Activated naive CD8-positive, alpha-beta T cell treated with anti-CD3 and anti-CD28 coated beads, Interleukin-2, amount 50 U/mL, for 24 hours (primary cell): ENCODE measurements at regions not wholly inside any gene's neighbourhood (a gene's known extent, or its start where the extent isn't known, plus 50 kb on each side); places are given as distances from the start of the nearest gene placed in this dataset.
"Not testable (repeated sequence)": the region's sequence is repeated elsewhere in the genome, so short reads cannot be mapped to it uniquely, and the experiment has no call there.

ENCODE experiments used
- ATAC-seq: fragments of 150-1000 bp; cut with Tn5 transposase; one replicate; pipeline ENCODE4 v1.10.0; 2021
- DNase-seq: peaks from one replicate; pipeline ENCODE4 v3.0.0; 2021
- H3K27ac Mint-ChIP-seq: one replicate; pipeline ENCODE4 v1.8.0; 2021; ENCODE audit warnings: mild to moderate bottlenecking, mixed read lengths
- H3K27me3 Mint-ChIP-seq: one replicate; pipeline ENCODE4 v1.8.0; 2021; ENCODE audit warnings: mixed read lengths
- H3K36me3 Mint-ChIP-seq: one replicate; pipeline ENCODE4 v1.8.0; 2021; ENCODE audit warnings: low read depth, mixed read lengths
- H3K4me1 Mint-ChIP-seq: one replicate; pipeline ENCODE4 v1.8.0; 2021; ENCODE audit warnings: mixed read lengths
- H3K4me3 Mint-ChIP-seq: one replicate; pipeline ENCODE4 v1.8.0; 2021; ENCODE audit warnings: mild to moderate bottlenecking, moderate library complexity, mixed read lengths
- H3K9me3 Mint-ChIP-seq: one replicate; pipeline ENCODE4 v1.8.0; 2021; ENCODE audit warnings: mixed read lengths

DNA sequence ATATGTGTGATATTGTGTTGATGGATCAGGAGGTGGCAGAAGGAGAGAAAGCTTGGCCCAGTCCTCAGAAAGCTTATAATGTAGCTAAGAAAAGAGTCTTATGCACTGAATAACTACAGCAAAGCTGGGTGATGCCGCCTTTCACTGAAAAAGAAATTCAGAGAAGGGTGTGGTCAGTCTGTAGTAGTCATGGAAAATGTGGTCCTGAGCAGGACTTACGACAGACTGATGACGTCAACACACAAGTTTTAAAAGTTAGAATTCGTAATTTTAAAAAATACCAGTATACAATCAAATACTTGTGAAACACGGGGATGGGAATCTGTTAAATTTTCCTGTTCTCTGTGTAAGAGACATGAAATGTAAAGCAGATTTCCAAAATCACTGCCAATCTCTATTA, 87.0 kb upstream of the RAPGEF2 start:
- H3K36me3 Mint-ChIP-seq: no peaks in the 10 kb centered on the region
- ATAC-seq (no peak), DNase-seq (no peak)
- H3K27ac Mint-ChIP-seq: no peak overlapping the region
- H3K4me3 Mint-ChIP-seq: no peak overlapping the region
- H3K4me1 Mint-ChIP-seq: peaks cover 3% of the 10 kb centered on the region
- peaks cover 6% of the 10 kb centered on the region for H3K27me3 Mint-ChIP-seq
- H3K9me3 Mint-ChIP-seq: no peaks in the 10 kb centered on the region

- Mint-ChIP-seq H3K9me3 (no peaks in the 10 kb centered on the region), H3K4me1 (peaks cover 3% of the 10 kb centered on the region), H3K27me3 (peaks cover 6% of the 10 kb centered on the region), H3K27ac (no peak overlapping the region), H3K36me3 (no peaks in the 10 kb centered on the region), H3K4me3 (no peak overlapping the region)
- ATAC-seq: no peak
- DNase-seq: no peak
Observed at GRCh38 chr4:159016593-159017024, 86.3 kb upstream of the RAPGEF2 start.

DNA sequence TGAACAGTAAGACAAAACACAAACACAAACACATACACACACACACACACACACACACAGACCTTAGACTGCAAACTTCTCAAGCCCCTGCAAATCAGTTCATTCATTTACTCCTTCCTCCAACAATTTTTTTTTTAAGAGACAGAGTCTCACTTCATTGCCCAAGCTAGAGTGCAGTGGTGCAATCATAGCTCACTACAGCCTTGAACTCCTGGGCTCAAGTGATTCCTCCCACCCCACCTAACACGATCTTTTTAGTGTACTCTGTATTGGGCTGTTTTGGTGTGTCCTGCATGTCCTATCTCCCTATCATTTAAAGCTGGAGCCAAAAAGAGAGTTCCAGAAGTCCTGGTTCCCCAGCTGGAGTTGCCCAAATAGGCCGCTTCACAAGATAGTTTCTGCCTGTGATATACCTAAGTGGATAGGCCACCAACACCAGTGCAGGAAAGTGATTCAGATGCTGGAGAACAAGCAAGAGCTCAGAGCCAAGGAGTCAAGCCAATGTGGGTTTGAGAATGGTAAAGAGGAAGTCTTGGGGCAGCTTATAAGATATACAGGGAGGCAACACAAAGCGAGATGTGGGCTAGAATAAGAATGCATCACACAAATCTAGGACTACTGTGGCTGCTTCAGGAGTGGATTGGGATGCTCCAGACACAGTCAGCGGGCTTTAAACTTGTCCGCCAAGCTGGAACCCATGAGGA, 85.4 kb upstream of the RAPGEF2 start:
- Mint-ChIP-seq H3K27me3 (peaks cover 6% of the 10 kb centered on the region), H3K4me3 (no peak overlapping the region), H3K27ac (no peak overlapping the region), H3K9me3 (no peaks in the 10 kb centered on the region), H3K36me3 (no peaks in the 10 kb centered on the region), H3K4me1 (peaks cover 3% of the 10 kb centered on the region)
- ATAC-seq: peak; percentile 15
- no peak for DNase-seq

GRCh38 chr4:159018062-159018629, 84.7 kb upstream of the RAPGEF2 start:
- no peak overlapping the region for H3K4me3 Mint-ChIP-seq
- H3K27me3 Mint-ChIP-seq: peaks cover 6% of the 10 kb centered on the region
- DNase-seq (no peak), ATAC-seq (no peak)
- H3K36me3 Mint-ChIP-seq: no peaks in the 10 kb centered on the region
- H3K4me1 Mint-ChIP-seq: peaks cover 3% of the 10 kb centered on the region
- H3K27ac Mint-ChIP-seq: no peak overlapping the region
- H3K9me3 Mint-ChIP-seq: no peaks in the 10 kb centered on the region

- H3K9me3 Mint-ChIP-seq: no peaks in the 10 kb centered on the region
- H3K27me3 Mint-ChIP-seq: peaks cover 6% of the 10 kb centered on the region
- H3K4me3 Mint-ChIP-seq: no peak overlapping the region
- H3K27ac Mint-ChIP-seq: no peak overlapping the region
- H3K36me3 Mint-ChIP-seq: no peaks in the 10 kb centered on the region
- no peak for ATAC-seq
- DNase-seq: no peak
- peaks cover 3% of the 10 kb centered on the region for H3K4me1 Mint-ChIP-seq
Observed at GRCh38 chr4:159019356-159019755, 83.5 kb upstream of the RAPGEF2 start.

DNA sequence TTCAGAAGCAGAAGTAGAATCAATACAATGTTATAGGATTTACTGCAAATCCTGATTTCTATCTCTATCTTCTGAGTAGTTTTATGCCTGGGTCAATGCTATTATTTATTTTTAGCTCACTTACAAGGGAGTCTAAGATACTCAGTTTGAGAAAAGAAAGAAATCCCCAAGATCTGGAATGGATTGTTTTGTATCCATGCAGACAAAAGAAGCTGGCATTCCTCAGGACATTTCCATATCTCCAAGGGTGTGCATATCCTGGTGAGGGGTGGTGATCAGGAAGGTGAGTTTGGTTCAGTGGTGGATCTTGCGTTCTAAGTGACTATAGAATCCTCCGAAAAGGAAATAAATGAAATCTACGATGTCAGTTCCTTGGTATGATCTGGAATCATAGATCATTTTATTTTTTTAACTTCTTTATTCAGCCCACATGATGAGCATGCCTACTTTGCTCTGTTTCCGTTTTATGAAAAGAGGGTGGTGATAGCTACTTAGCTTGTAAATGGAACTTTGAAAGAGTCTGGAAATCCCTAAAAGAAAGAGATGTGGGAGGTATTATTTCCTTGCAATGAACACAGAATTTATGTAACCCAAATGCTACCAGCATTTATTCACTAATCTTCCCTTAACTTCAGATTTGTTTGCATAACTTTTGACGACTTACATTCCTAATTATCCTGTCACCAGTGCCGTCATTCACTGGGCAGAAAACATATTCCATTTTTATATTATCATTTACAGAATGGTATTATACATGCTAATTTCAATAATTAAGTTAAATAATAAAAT, 81.1 kb upstream of the RAPGEF2 start:
- Mint-ChIP-seq H3K27me3 (peaks cover 6% of the 10 kb centered on the region), H3K9me3 (no peaks in the 10 kb centered on the region), H3K4me1 (peaks cover 1% of the 10 kb centered on the region), H3K4me3 (no peak overlapping the region), H3K36me3 (no peaks in the 10 kb centered on the region), H3K27ac (no peak overlapping the region)
- no peak for ATAC-seq
- DNase-seq: no peak

DNA sequence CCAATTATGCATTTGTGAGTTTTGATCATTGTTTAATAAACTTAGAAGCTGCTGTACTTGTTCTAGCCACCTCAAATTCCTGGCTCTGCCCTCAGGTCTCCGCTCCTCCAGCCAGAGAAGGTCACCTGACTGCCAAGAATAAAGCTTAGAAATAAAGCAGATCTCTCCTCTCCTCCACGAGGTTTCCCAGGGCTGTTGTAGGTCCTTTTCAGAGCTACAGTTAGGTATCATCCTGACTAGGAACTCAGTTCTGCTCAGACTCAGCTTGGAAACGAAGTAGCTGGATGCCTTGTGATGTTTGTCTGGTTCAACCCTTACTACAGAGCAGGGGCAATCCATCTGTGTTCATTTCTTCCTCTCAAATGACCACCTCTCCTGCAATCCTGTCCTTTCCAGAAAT, 79.1 kb upstream of the RAPGEF2 start:
- Mint-ChIP-seq H3K36me3 (no peaks in the 10 kb centered on the region), H3K27me3 (peaks cover 5% of the 10 kb centered on the region), H3K9me3 (no peaks in the 10 kb centered on the region), H3K4me1 (no peaks in the 10 kb centered on the region), H3K4me3 (no peak overlapping the region), H3K27ac (no peak overlapping the region)
- ATAC-seq (no peak), DNase-seq (no peak)

GRCh38 chr4:159024266-159024665, 78.6 kb upstream of the RAPGEF2 start:
- no peak overlapping the region for H3K27ac Mint-ChIP-seq
- ATAC-seq (no peak), DNase-seq (no peak)
- no peaks in the 10 kb centered on the region for H3K9me3 Mint-ChIP-seq
- H3K4me1 Mint-ChIP-seq: no peaks in the 10 kb centered on the region
- no peak overlapping the region for H3K4me3 Mint-ChIP-seq
- no peaks in the 10 kb centered on the region for H3K36me3 Mint-ChIP-seq
- H3K27me3 Mint-ChIP-seq: peaks cover 5% of the 10 kb centered on the region

GRCh38 chr4:159024828-159025227, 78.1 kb upstream of the RAPGEF2 start:
- no peaks in the 10 kb centered on the region for H3K27me3 Mint-ChIP-seq
- no peak overlapping the region for H3K27ac Mint-ChIP-seq
- no peak overlapping the region for H3K4me3 Mint-ChIP-seq
- no peaks in the 10 kb centered on the region for H3K36me3 Mint-ChIP-seq
- H3K4me1 Mint-ChIP-seq: no peaks in the 10 kb centered on the region
- ATAC-seq (no peak), DNase-seq (no peak)
- H3K9me3 Mint-ChIP-seq: no peaks in the 10 kb centered on the region

DNA sequence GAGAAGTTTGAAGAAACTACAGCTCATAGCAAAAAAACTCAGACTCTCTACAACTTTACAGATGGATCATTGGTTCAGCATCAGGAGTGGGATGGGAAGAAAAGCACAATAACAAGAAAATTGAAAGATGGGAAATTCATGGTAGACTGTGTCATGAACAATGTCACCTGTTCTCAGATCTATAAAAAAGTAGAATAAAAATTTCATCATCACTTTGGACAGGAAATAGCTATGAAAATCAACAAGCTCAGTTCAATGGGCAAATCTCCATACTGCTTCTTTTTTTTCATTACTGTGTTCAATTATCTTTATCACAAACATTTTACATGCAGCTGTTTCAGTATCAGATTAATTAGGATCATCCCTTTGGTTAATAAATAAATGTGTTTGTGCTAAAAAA, 76.5 kb upstream of the RAPGEF2 start:
- H3K9me3 Mint-ChIP-seq: no peaks in the 10 kb centered on the region
- no peaks in the 10 kb centered on the region for H3K36me3 Mint-ChIP-seq

GRCh38 chr4:159027535-159027934, 75.3 kb upstream of the RAPGEF2 start:
- no peak for DNase-seq

More for the DNA sequence above, 76.5 kb upstream of the RAPGEF2 start:
- DNase-seq (no peak), ATAC-seq (no peak)
- Mint-ChIP-seq H3K27ac (no peak overlapping the region), H3K27me3 (peaks cover 6% of the 10 kb centered on the region), H3K4me1 (no peaks in the 10 kb centered on the region), H3K4me3 (no peak overlapping the region)

GRCh38 chr4:159029481-159029880, 73.4 kb upstream of the RAPGEF2 start:
- Mint-ChIP-seq H3K4me3 (no peak overlapping the region), H3K27me3 (peaks cover 17% of the 10 kb centered on the region), H3K4me1 (no peaks in the 10 kb centered on the region), H3K27ac (no peak overlapping the region), H3K36me3 (no peaks in the 10 kb centered on the region), H3K9me3 (no peaks in the 10 kb centered on the region)
- ATAC-seq: no peak
- no peak for DNase-seq

More at GRCh38 chr4:159027535-159027934, 75.3 kb upstream of the RAPGEF2 start:
- Mint-ChIP-seq H3K9me3 (no peaks in the 10 kb centered on the region), H3K36me3 (no peaks in the 10 kb centered on the region), H3K27ac (no peak overlapping the region), H3K27me3 (peaks cover 9% of the 10 kb centered on the region), H3K4me1 (no peaks in the 10 kb centered on the region), H3K4me3 (no peak overlapping the region)
- ATAC-seq: no peak

- ATAC-seq, H3K27ac Mint-ChIP-seq, H3K4me3 Mint-ChIP-seq, DNase-seq, H3K36me3 Mint-ChIP-seq, H3K4me1 Mint-ChIP-seq, H3K9me3 Mint-ChIP-seq: not testable (repeated sequence)
- H3K27me3 Mint-ChIP-seq: peaks cover 20% of the 10 kb centered on the region
Observed at GRCh38 chr4:159030297-159030696, 72.6 kb upstream of the RAPGEF2 start.

DNA sequence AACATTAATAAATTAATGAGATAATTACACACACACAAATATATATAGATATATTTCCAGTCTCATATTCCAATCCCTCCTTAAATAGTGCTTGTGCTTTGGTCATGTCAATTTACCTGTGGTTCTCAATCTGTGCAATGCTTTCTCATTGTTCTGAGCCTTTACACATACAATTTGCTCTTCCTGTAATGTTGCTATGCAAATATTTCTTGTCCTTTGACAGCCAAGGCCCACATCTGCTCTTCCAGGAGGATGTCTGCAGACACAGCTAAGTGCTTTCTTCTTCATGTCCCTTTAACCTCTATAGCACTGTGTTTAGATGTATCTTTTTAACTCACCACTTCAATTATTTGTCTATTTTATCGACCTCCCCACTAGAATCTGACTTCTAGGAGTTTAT, 67.3 kb upstream of the RAPGEF2 start:
- Mint-ChIP-seq H3K4me3 (no peak overlapping the region), H3K4me1 (no peaks in the 10 kb centered on the region), H3K27me3 (peaks cover 29% of the 10 kb centered on the region), H3K9me3 (no peaks in the 10 kb centered on the region), H3K27ac (no peak overlapping the region), H3K36me3 (no peaks in the 10 kb centered on the region)
- ATAC-seq (no peak), DNase-seq (no peak)

DNA sequence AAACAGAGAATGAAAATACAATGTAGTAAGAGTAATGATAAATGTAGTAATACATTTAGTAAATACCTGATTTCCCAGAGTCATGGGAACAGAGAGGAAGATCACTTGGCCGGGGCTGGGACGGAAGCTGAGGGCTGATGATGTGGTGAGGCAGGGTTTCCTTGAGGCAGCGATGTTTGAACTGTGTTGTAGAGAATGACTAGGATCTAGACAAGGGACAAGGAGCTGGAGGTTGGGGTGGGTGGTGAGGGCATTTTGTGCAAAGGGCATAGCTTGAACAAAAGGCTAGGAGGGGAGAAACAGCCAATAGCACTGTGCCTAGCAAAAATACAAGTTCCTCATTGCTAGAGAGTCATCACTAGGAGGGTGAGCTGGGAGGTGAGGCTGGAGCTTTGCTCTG, 64.3 kb upstream of the RAPGEF2 start:
- no peaks in the 10 kb centered on the region for H3K9me3 Mint-ChIP-seq
- no peak overlapping the region for H3K4me3 Mint-ChIP-seq
- no peak for ATAC-seq
- no peak overlapping the region for H3K27ac Mint-ChIP-seq
- H3K36me3 Mint-ChIP-seq: no peaks in the 10 kb centered on the region
- no peak for DNase-seq
- H3K27me3 Mint-ChIP-seq: peaks cover 30% of the 10 kb centered on the region
- H3K4me1 Mint-ChIP-seq: peaks cover 2% of the 10 kb centered on the region
